Activated T-cell treated with anti-CD3 and anti-CD28 coated beads, Interleukin-2, amount 50 U/mL, for 4 hours (primary cell): ENCODE measurements at regions not wholly inside any gene's neighbourhood (a gene's known extent, or its start where the extent isn't known, plus 50 kb on each side); places are given as distances from the start of the nearest gene placed in this dataset.
"Not testable (repeated sequence)": the region's sequence is repeated elsewhere in the genome, so short reads cannot be mapped to it uniquely, and the experiment has no call there.

Experiments
- ATAC-seq, 2 donors: fragments of 200-7000 bp; cut with Tn5 transposase; one replicate each; pipeline ENCODE4 v1.10.0; 2021
- DNase-seq: peaks from one replicate; pipeline ENCODE4 v3.0.0-alpha.2; 2020
- H3K27me3 Mint-ChIP-seq: one replicate; pipeline ENCODE4 v1.8.0; 2021; ENCODE audit warnings: low read depth, mixed read lengths
- H3K36me3 Mint-ChIP-seq: one replicate; pipeline ENCODE4 v1.8.0; 2022; ENCODE audit warnings: mixed read lengths; ENCODE audit not compliant: insufficient read depth
- H3K4me1 Mint-ChIP-seq: one replicate; pipeline ENCODE4 v1.8.0; 2021; ENCODE audit warnings: low read depth, mixed read lengths
- H3K4me3 Mint-ChIP-seq: one replicate; pipeline ENCODE4 v1.8.0; 2021; ENCODE audit warnings: mild to moderate bottlenecking, moderate library complexity, mixed read lengths
- H3K9me3 Mint-ChIP-seq: one replicate; pipeline ENCODE4 v1.8.0; 2021; ENCODE audit warnings: mixed read lengths

DNA sequence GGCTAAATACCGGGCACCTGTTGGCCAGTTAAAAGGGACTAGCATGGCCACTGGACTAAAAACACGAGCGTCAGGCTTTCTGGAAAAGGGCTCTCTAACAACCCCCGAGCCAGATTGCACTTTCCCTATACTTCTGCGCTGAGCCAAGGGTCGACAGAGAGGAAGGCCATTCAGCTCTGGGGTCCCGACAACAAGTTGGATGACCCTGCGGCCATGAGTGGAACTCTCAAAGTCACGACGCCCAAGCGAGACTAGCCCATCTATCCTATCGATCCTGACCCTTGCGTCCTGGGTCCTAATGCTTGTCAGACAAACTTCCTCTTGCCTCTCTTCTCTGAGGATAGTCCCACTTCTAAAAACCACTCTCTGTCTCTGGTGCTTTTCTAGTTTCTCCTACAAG lies 99.9 kb upstream of the PRDX6 start:
- ATAC-seq (no peak), DNase-seq (no peak)
- H3K4me1 Mint-ChIP-seq = no peaks in the 10 kb centered on the region
- peaks cover 16% of the 10 kb centered on the region for H3K36me3 Mint-ChIP-seq
- no peak overlapping the region for H3K4me3 Mint-ChIP-seq
- H3K9me3 Mint-ChIP-seq = peaks cover 14% of the 10 kb centered on the region
- H3K27me3 Mint-ChIP-seq = no peaks in the 10 kb centered on the region

GRCh38 chr1:173383351-173383750 lies 93.8 kb upstream of the PRDX6 start:
- DNase-seq (no peak), ATAC-seq (no peak)
- Mint-ChIP-seq H3K9me3 (no peaks in the 10 kb centered on the region), H3K27me3 (no peaks in the 10 kb centered on the region), H3K36me3 (peaks cover 8% of the 10 kb centered on the region), H3K4me1 (no peaks in the 10 kb centered on the region), H3K4me3 (no peak overlapping the region)

DNA sequence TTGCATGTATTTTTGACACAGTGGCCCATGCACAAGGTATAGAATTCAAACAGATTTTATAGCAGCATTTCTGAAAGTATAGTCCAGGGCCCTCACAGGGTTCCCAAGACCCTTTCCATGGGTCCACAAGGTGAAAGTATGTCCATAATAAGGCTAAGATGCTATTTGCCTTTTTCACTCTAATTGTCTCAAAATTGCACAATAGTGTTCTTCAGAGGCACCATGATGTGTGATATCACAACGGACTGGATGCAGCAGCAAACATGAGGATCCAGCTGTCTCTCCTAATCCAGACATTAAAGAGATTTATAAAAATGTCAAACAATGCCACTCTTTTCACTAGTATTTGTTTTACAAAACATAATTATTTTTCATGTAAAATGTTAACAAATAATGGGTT lies 88.8 kb upstream of the PRDX6 start:
- Mint-ChIP-seq H3K36me3 (no peaks in the 10 kb centered on the region), H3K4me3 (no peak overlapping the region), H3K4me1 (no peaks in the 10 kb centered on the region), H3K27me3 (no peaks in the 10 kb centered on the region), H3K9me3 (no peaks in the 10 kb centered on the region)
- ATAC-seq (no peak), DNase-seq (no peak)

GRCh38 chr1:173392895-173393658 lies 84.1 kb upstream of the PRDX6 start:
- H3K36me3 Mint-ChIP-seq = no peaks in the 10 kb centered on the region
- H3K27me3 Mint-ChIP-seq = no peaks in the 10 kb centered on the region
- no peak for ATAC-seq
- no peak for DNase-seq
- H3K4me1 Mint-ChIP-seq = no peaks in the 10 kb centered on the region
- H3K9me3 Mint-ChIP-seq = no peaks in the 10 kb centered on the region
- H3K4me3 Mint-ChIP-seq = no peak overlapping the region

- no peak for DNase-seq
- H3K4me3 Mint-ChIP-seq = no peak overlapping the region
- H3K36me3 Mint-ChIP-seq = no peaks in the 10 kb centered on the region
- H3K27me3 Mint-ChIP-seq = no peaks in the 10 kb centered on the region
- no peaks in the 10 kb centered on the region for H3K9me3 Mint-ChIP-seq
- no peaks in the 10 kb centered on the region for H3K4me1 Mint-ChIP-seq
- ATAC-seq = no peak
Observed at GRCh38 chr1:173393659-173394000, 83.5 kb upstream of the PRDX6 start.

DNA sequence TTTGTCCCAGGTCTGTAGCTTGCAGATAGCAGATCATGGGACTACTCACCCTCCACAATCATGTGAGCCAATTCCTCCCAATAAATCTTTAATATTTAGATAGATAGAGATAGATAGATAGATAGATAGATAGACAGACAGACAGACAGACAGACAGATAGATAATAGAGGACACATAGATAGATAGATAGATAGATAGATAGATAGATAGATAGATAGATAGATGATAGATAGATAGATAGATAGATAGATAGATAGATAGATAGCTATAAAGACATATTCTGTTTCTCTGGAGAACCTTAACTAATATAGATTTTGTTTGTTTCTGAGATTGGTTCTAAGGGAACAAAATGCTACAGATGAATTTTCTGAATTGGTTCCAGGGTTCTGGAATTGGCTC lies 82.3 kb upstream of the PRDX6 start:
- DNase-seq, H3K4me1 Mint-ChIP-seq, H3K9me3 Mint-ChIP-seq, H3K36me3 Mint-ChIP-seq, H3K27me3 Mint-ChIP-seq, H3K4me3 Mint-ChIP-seq, ATAC-seq: not testable (repeated sequence)

DNA sequence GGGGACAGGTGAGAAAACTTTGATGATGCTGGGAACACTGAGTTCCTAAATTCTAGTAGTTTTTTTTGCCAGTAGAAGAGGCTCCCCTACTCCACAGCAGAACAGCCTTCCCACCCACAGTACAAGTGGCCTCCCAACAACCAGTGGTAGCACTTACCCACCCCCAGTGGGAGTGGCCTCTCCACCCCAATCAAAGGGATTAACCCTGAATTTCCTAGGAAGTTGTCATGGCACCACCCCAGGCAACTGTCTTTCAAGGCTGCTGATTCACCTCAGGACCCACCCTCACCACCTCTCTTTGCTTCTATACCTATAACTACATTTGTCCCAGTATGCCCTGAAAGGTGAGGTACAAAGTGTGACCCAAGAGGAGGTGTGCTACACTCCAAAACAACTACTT lies 81.4 kb upstream of the PRDX6 start:
- Mint-ChIP-seq H3K27me3 (no peaks in the 10 kb centered on the region), H3K9me3 (no peaks in the 10 kb centered on the region), H3K36me3 (peaks cover 2% of the 10 kb centered on the region), H3K4me1 (no peaks in the 10 kb centered on the region), H3K4me3 (no peak overlapping the region)
- DNase-seq (no peak), ATAC-seq (no peak)

GRCh38 chr1:173400387-173400995 lies 76.6 kb upstream of the PRDX6 start:
- H3K4me3 Mint-ChIP-seq = no peak overlapping the region
- no peaks in the 10 kb centered on the region for H3K9me3 Mint-ChIP-seq
- no peak for ATAC-seq
- no peaks in the 10 kb centered on the region for H3K27me3 Mint-ChIP-seq
- H3K36me3 Mint-ChIP-seq = peaks cover 11% of the 10 kb centered on the region
- DNase-seq = no peak
- H3K4me1 Mint-ChIP-seq = no peaks in the 10 kb centered on the region

DNA sequence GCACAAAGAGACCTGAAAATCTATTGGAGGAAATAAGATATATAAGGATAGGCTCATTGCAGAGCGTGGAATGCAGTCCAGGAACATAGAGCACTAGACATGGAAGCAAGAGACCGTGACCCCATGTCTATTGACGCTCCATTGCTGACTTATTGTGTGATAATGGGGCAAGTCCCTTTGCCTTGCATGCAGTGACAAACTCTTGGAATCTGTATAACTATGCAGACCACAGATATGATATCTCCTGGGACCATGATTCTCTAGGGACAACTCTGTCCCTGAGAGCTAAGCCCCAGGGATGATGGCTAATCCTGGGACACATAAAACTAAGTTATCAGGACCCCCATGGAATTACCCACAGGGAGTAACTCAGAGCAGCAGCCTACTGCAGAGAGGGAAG lies 73.1 kb upstream of the PRDX6 start:
- Mint-ChIP-seq H3K27me3 (no peaks in the 10 kb centered on the region), H3K9me3 (no peaks in the 10 kb centered on the region), H3K36me3 (peaks cover 11% of the 10 kb centered on the region), H3K4me3 (no peak overlapping the region), H3K4me1 (peaks cover 13% of the 10 kb centered on the region)
- ATAC-seq (no peak), DNase-seq (no peak)

DNA sequence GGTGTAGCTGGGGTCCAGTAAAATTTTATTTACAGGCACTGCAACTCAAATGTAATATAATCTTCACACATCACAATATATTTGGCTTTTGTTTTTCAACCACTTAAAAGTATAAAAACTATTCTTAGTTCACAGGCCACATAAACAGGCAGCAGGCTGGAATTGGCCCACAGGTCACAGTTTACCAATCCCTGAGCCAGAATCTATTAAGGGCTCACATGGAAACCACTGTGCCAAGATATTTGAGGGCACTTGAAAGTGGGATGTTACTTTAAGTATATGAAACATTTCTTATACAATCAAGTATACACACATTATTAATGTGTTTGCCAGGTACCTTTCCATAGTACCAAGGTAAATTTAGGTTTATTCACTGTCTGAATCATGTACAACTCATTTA lies 71.9 kb upstream of the PRDX6 start:
- DNase-seq (no peak), ATAC-seq (no peak)
- peaks cover 10% of the 10 kb centered on the region for H3K36me3 Mint-ChIP-seq
- H3K27me3 Mint-ChIP-seq = no peaks in the 10 kb centered on the region
- no peaks in the 10 kb centered on the region for H3K9me3 Mint-ChIP-seq
- peaks cover 25% of the 10 kb centered on the region for H3K4me1 Mint-ChIP-seq
- H3K4me3 Mint-ChIP-seq = no peak overlapping the region

DNA sequence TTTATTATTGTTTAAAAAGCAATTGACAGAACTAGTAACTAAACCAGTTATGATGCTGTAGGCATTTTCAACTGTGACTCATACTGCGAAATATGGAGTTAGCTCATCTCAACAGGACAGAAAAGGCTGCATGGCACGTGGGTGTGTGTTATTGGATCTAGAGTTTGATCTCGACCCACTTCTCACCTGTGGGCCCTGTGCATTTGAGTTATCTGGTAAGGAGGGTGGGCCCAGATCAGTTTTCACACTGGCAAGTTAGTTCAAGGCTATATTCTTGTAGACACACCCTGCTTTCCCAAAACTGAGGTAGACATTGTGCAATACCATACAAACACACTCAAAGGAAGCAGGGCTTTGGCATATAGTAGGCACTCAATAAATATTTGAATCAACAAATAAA lies 71.3 kb upstream of the PRDX6 start:
- Mint-ChIP-seq H3K4me1 (peaks cover 30% of the 10 kb centered on the region), H3K36me3 (peaks cover 10% of the 10 kb centered on the region), H3K4me3 (no peak overlapping the region), H3K27me3 (no peaks in the 10 kb centered on the region), H3K9me3 (no peaks in the 10 kb centered on the region)
- no peak for ATAC-seq
- no peak for DNase-seq

DNA sequence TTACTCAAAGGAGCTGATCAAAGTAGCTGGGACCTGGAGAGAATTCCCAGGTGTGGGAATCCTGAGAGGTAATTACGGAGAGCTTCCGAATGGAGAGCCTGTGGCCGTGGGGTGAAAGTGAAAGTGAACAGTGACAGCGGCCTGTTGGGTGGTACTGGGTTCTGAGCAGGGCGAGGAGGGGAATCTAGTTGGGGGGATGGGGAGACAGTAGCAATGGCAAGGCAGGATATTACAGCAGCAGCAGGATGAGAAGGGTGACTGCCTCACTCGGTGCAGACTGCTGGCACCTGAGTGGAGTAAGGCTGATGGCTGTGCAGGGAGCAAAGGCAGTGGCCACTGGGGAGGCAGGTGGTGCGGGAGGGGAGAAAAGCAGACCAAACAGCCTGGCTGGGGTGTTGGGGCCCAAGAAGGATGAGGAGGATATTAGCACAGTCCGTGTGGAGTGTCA lies 70.3 kb upstream of the PRDX6 start:
- H3K9me3 Mint-ChIP-seq = no peaks in the 10 kb centered on the region
- no peak for ATAC-seq
- DNase-seq = no peak
- peaks cover 7% of the 10 kb centered on the region for H3K36me3 Mint-ChIP-seq
- no peaks in the 10 kb centered on the region for H3K27me3 Mint-ChIP-seq
- H3K4me1 Mint-ChIP-seq = peaks cover 32% of the 10 kb centered on the region
- peak overlapping the region; percentile 20 for H3K4me3 Mint-ChIP-seq

GRCh38 chr1:173407846-173408245 lies 69.3 kb upstream of the PRDX6 start:
- peaks cover 34% of the 10 kb centered on the region for H3K4me1 Mint-ChIP-seq
- no peaks in the 10 kb centered on the region for H3K9me3 Mint-ChIP-seq
- ATAC-seq (no peak), DNase-seq (no peak)
- peaks cover 3% of the 10 kb centered on the region for H3K36me3 Mint-ChIP-seq
- no peak overlapping the region for H3K4me3 Mint-ChIP-seq
- no peaks in the 10 kb centered on the region for H3K27me3 Mint-ChIP-seq

DNA sequence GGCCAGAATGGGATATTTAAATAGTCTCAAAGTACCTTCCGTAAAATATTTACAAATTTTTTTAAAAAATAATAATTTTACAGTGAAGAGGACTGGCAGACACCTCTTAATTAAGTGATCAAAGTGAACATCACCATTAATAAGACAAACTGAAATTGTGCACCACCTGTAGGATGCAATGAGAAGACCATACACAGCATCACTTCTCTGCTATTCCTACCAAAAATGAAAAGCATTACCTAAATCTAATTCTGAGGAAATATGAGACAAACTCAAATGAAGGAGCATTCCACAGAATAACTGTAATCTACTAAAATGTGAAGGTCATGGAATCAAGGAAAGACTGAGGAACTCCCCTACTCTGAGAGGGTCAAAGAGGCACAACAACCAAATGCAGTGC lies 68.2 kb upstream of the PRDX6 start:
- Mint-ChIP-seq H3K36me3 (peaks cover 3% of the 10 kb centered on the region), H3K27me3 (no peaks in the 10 kb centered on the region), H3K9me3 (no peaks in the 10 kb centered on the region), H3K4me1 (peaks cover 34% of the 10 kb centered on the region), H3K4me3 (no peak overlapping the region)
- no peak for ATAC-seq
- DNase-seq = no peak

GRCh38 chr1:173409613-173410012 lies 67.5 kb upstream of the PRDX6 start:
- H3K27me3 Mint-ChIP-seq = no peaks in the 10 kb centered on the region
- no peak overlapping the region for H3K4me3 Mint-ChIP-seq
- ATAC-seq (no peak), DNase-seq (no peak)
- H3K36me3 Mint-ChIP-seq = peaks cover 3% of the 10 kb centered on the region
- peaks cover 34% of the 10 kb centered on the region for H3K4me1 Mint-ChIP-seq
- no peaks in the 10 kb centered on the region for H3K9me3 Mint-ChIP-seq
